ENCODE measurements at regions not wholly inside any gene's neighbourhood (a gene's known extent, or its start where the extent isn't known, plus 50 kb on each side); places are given as distances from the start of the nearest gene placed in this dataset.

- TF ChIP-seq POLR2AphosphoS5 (IDR thresholded peaks at IDR 0.05) (no peak), CTCF (IDR thresholded peaks at IDR 0.05) (no peak), POLR2A (IDR thresholded peaks at IDR 0.05) (no peak)
- Histone ChIP-seq H3K27me3 (peaks cover 0 to 5% of the 10 kb centered on the region in 2 donors), H3K36me3 (no peaks in the 10 kb centered on the region), H3K4me1 (no peaks in the 10 kb centered on the region), H3K9me3 (no peaks in the 10 kb centered on the region), H3K27ac (no peak overlapping the region), H3K4me3 (no peak overlapping the region)
- intact Hi-C loops (cut with DNase I; ENCODE audit: low total_unique reads), result no loop called here
- peak in 1 of 2 donors; percentile 40 for DNase-seq (ENCODE audit: low spot score in 2 of 2)
These were observed 74.6 kb downstream of the SLC4A3 start for GRCh38 chr2:219701847-219702634.

GRCh38 chr2:219702796-219703545, 75.5 kb downstream of the SLC4A3 start:
- peaks cover 0 to 5% of the 10 kb centered on the region in 2 donors for H3K27me3 ChIP-seq
- H3K27ac ChIP-seq, result no peak overlapping the region
- no peaks in the 10 kb centered on the region for H3K4me1 ChIP-seq
- no peaks in the 10 kb centered on the region for H3K9me3 ChIP-seq
- DNase-seq (ENCODE audit: low spot score in 2 of 2), result no peak
- intact Hi-C loops (cut with DNase I; ENCODE audit: low total_unique reads), result no loop called here
- H3K4me3 ChIP-seq, result no peak overlapping the region
- H3K36me3 ChIP-seq, result no peaks in the 10 kb centered on the region
- no peak for TF ChIP-seq POLR2A (IDR thresholded peaks at IDR 0.05)
- no peak for TF ChIP-seq POLR2AphosphoS5 (IDR thresholded peaks at IDR 0.05)
- TF ChIP-seq CTCF (IDR thresholded peaks at IDR 0.05), result no peak

GRCh38 chr2:219704878-219705277, 77.4 kb downstream of the SLC4A3 start:
- no peak overlapping the region for H3K4me3 ChIP-seq
- H3K27ac ChIP-seq, result no peak overlapping the region
- no peaks in the 10 kb centered on the region for H3K9me3 ChIP-seq
- no peak for TF ChIP-seq POLR2AphosphoS5 (IDR thresholded peaks at IDR 0.05)
- no peak for TF ChIP-seq POLR2A (IDR thresholded peaks at IDR 0.05)
- TF ChIP-seq CTCF (IDR thresholded peaks at IDR 0.05), result no peak
- peaks cover 0 to 5% of the 10 kb centered on the region in 2 donors for H3K27me3 ChIP-seq
- no peak for DNase-seq (ENCODE audit: low spot score in 2 of 2)
- no peaks in the 10 kb centered on the region for H3K4me1 ChIP-seq
- H3K36me3 ChIP-seq, result no peaks in the 10 kb centered on the region
- intact Hi-C loops (cut with DNase I; ENCODE audit: low total_unique reads), result no loop called here

GRCh38 chr2:219706823-219707281, 79.4 kb downstream of the SLC4A3 start:
- no peaks in the 10 kb centered on the region for H3K36me3 ChIP-seq
- DNase-seq (ENCODE audit: low spot score in 2 of 2), result no peak
- intact Hi-C loops (cut with DNase I; ENCODE audit: low total_unique reads), result no loop called here
- H3K27ac ChIP-seq, result no peak overlapping the region
- no peaks in the 10 kb centered on the region for H3K9me3 ChIP-seq
- H3K27me3 ChIP-seq, result peaks cover 0 to 5% of the 10 kb centered on the region in 2 donors
- H3K4me3 ChIP-seq, result no peak overlapping the region
- no peak for TF ChIP-seq POLR2A (IDR thresholded peaks at IDR 0.05)
- TF ChIP-seq POLR2AphosphoS5 (IDR thresholded peaks at IDR 0.05), result no peak
- no peak for TF ChIP-seq CTCF (IDR thresholded peaks at IDR 0.05)
- H3K4me1 ChIP-seq, result no peaks in the 10 kb centered on the region

Data from breast epithelium (tissue), 4 donors.